Kidney (tissue), 13 donors: ENCODE measurements at regions not wholly inside any gene's neighbourhood (a gene's known extent, or its start where the extent isn't known, plus 50 kb on each side); places are given as distances from the start of the nearest gene placed in this dataset.
A peak's percentile ranks its signal among the peaks of the same experiment; 100 is the strongest.
"Not testable (repeated sequence)": the region's sequence is repeated elsewhere in the genome, so short reads cannot be mapped to it uniquely, and the experiment has no call there.

ENCODE experiments used
- DNase-seq, 5 donors: peaks; one replicate each; pipeline ENCODE4 v3.0.0-alpha.2; 2013 to 2020
- FAIRE-seq: peaks from 2 replicates; lab custom pipeline; 2012; peaks lifted over from hg19 to GRCh38; lab: Jason Lieb, UNC
- H3K27ac ChIP-seq, 2 donors: one replicate each; pipeline ENCODE4 v1.7.0; 2013; ENCODE audit warnings: low read depth in 2 of 2, low read length in 2 of 2, inconsistent platforms in 1 of 2
- H3K27me3 ChIP-seq: one replicate; pipeline ENCODE4 v1.7.1; 2013; ENCODE audit warnings: low read length, inconsistent platforms; ENCODE audit not compliant: control insufficient read depth, insufficient read depth
- H3K36me3 ChIP-seq, 3 donors: one replicate each; pipeline versions ENCODE4 v1.7.0 to v1.7.1; 2013; ENCODE audit warnings: low read length in 3 of 3, control low read depth in 1 of 3, inconsistent platforms in 1 of 3; ENCODE audit not compliant: insufficient read depth in 3 of 3, control insufficient read depth in 2 of 3
- H3K4me1 ChIP-seq, 3 donors: one replicate each; pipeline versions ENCODE4 v1.7.0 to v1.7.1; 2013; ENCODE audit warnings: low read length in 3 of 3, inconsistent platforms in 1 of 3, low read depth in 1 of 3; ENCODE audit not compliant: control insufficient read depth in 2 of 3, insufficient read depth in 2 of 3
- H3K4me3 ChIP-seq, 3 donors: one replicate each; pipeline versions ENCODE4 v1.7.0 to v1.8.1; 2013; ENCODE audit warnings: low read length in 3 of 3, control low read depth in 1 of 3, inconsistent platforms in 1 of 3
- H3K9ac ChIP-seq, 3 donors: one replicate each; pipeline versions ENCODE4 v1.7.0 to v1.7.1; 2013; ENCODE audit warnings: low read length in 3 of 3, control low read depth in 1 of 3, inconsistent platforms in 1 of 3
- H3K9me3 ChIP-seq, 3 donors: one replicate each; pipeline versions ENCODE4 v1.7.0 to v1.7.1; 2013; ENCODE audit warnings: low read length in 3 of 3, control low read depth in 1 of 3, inconsistent platforms in 1 of 3; ENCODE audit not compliant: control insufficient read depth in 2 of 3, insufficient read depth in 1 of 3
- intact Hi-C: fragments of 100-400 bp; cut with DNase I; formaldehyde crosslinking; loops from one replicate; pipeline ENCODE4 v1.11.1; 2022
- TF ChIP-seq, protein P1 (sequence below): IDR thresholded peaks from 3 replicates; pipeline ENCODE4 v1.5.1; 2012; ENCODE audit warnings: mild to moderate bottlenecking, moderate library complexity, borderline replicate concordance; ENCODE audit not compliant: insufficient read depth; ENCODE audit errors: extremely low read depth
- donor health status: control.
- donor health status: control.
- donor health status: control.
- donor health status: control.
- donor health status: control.
- donor health status: DM: yes; HTN: yes; CAD: no.
- donor health status: Normal renal cell carcinoma (clear cell type).

DNA sequence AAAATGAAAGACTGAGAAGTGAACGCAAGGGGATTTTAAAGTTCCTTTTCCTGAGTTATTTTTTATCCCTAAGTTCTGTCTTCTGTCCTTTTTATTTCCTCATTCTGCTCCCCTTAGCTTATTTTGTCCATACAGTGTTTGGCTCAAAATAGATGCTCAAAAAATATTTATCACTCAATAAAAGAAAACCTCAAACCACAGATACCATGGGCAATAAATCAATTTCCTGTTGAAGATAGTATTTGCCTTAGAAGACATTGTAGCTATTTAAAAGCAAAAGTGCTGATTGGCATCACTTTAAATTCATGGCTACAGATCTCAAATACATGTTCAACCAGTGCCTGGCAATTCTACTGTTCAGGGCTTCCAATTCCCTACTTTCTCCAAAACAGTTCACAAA lies 316.5 kb upstream of the ADAMTS9 start:
- Histone ChIP-seq H3K27me3 (no peaks in the 10 kb centered on the region), H3K4me1 (no peaks in the 10 kb centered on the region), H3K36me3 (no peaks in the 10 kb centered on the region), H3K27ac (no peak overlapping the region), H3K9me3 (no peaks in the 10 kb centered on the region), H3K9ac (no peak overlapping the region), H3K4me3 (no peak overlapping the region)
- TF ChIP-seq, protein P1, sequence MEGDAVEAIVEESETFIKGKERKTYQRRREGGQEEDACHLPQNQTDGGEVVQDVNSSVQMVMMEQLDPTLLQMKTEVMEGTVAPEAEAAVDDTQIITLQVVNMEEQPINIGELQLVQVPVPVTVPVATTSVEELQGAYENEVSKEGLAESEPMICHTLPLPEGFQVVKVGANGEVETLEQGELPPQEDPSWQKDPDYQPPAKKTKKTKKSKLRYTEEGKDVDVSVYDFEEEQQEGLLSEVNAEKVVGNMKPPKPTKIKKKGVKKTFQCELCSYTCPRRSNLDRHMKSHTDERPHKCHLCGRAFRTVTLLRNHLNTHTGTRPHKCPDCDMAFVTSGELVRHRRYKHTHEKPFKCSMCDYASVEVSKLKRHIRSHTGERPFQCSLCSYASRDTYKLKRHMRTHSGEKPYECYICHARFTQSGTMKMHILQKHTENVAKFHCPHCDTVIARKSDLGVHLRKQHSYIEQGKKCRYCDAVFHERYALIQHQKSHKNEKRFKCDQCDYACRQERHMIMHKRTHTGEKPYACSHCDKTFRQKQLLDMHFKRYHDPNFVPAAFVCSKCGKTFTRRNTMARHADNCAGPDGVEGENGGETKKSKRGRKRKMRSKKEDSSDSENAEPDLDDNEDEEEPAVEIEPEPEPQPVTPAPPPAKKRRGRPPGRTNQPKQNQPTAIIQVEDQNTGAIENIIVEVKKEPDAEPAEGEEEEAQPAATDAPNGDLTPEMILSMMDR, result no peak
- DNase-seq (no peak), FAIRE-seq (no peak)
- intact Hi-C loops, result no loop called here

DNA sequence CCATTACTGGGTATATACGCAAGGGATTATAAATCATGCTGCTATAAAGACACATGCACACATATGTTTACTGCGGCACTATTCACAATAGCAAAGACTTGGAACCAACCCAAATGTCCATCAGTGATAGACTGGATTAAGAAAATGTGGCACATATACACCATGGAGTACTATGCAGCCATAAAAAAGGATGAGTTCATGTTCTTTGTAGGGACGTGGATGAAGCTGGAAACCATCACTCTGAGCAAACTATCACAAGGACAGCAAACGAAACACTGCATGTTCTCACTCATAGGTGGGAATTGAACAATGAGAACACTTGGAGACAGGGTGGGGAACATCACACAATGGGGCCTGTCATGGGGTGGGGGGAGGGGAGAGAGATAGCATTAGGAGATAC lies 313.3 kb upstream of the ADAMTS9 start:
- FAIRE-seq, H3K9ac ChIP-seq, H3K4me1 ChIP-seq, H3K9me3 ChIP-seq, DNase-seq, H3K27ac ChIP-seq, H3K36me3 ChIP-seq, H3K27me3 ChIP-seq, intact Hi-C loops, H3K4me3 ChIP-seq: not testable (repeated sequence)

DNA sequence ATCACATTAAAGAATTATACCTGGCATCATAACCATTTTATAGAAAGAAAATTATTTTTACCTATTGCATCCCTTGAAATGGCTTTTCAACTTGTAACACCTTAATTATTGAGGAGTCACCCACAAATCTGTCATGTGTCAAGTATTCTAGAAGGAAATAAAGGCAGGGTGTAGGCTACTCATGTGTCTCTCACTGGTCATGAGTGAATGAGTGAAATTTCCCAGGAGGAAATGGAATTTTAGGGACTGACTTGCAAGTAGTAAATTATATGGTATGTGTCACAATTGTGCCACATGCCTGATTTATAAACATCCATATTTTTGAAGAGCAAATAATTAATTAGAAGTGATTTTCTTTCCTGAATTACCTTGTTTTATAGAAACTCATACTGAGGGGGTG lies 310.5 kb upstream of the ADAMTS9 start:
- TF ChIP-seq, protein P1, result no peak
- H3K27me3 ChIP-seq, result no peaks in the 10 kb centered on the region
- H3K27ac ChIP-seq, result no peak overlapping the region
- peaks cover 0 to 3% (median 0%) of the 10 kb centered on the region in 3 donors for H3K4me1 ChIP-seq
- no peak for FAIRE-seq
- H3K36me3 ChIP-seq, result no peaks in the 10 kb centered on the region
- intact Hi-C loops, result no loop called here
- no peaks in the 10 kb centered on the region for H3K9me3 ChIP-seq
- DNase-seq, result no peak
- no peak overlapping the region for H3K4me3 ChIP-seq
- H3K9ac ChIP-seq, result no peak overlapping the region

DNA sequence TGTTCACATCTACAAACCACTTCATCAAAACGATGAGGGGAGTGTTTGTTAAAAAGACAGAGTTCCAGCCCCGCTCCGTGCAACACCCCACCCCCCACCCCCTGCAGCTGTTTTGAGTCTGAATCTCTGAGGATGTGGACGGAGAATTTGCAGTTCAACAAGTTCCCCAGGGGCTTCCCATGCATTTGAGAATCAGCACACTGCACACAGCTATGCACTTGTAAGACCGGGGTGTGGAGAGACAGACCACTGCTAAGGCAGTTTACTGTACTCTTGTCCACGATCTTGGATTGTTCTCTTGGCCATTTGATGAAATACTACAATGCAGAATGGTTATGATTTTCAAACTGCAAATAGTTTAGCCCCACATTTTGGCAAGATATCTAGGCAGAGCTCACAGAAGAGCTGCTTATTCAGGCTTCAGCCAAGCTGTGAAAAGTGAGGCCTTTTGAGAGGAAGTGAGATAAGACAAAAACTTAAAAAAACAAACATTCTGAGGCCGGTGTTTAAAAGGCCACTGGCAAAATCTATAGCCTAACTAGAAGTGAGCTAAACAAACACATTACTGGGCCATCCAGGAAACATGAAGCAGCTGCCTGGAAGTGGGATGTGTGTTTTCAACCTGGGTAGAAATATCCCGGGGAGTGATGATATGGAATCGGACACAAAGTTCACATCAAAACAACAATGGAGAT lies 308.2 kb upstream of the ADAMTS9 start:
- TF ChIP-seq, protein P1, result no peak
- Histone ChIP-seq H3K4me3 (no peak overlapping the region), H3K9ac (no peak overlapping the region), H3K9me3 (no peaks in the 10 kb centered on the region), H3K4me1 (peaks cover 0 to 3% (median 2%) of the 10 kb centered on the region in 3 donors), H3K27ac (no peak overlapping the region), H3K27me3 (no peaks in the 10 kb centered on the region), H3K36me3 (no peaks in the 10 kb centered on the region)
- FAIRE-seq (no peak), DNase-seq (peak in 2 of 5 donors; percentile 20 to 50)
- intact Hi-C loops, result no loop called here
